Breast epithelium (tissue), 4 donors: ENCODE measurements at regions not wholly inside any gene's neighbourhood (a gene's known extent, or its start where the extent isn't known, plus 50 kb on each side); places are given as distances from the start of the nearest gene placed in this dataset.
"Not testable (repeated sequence)": the region's sequence is repeated elsewhere in the genome, so short reads cannot be mapped to it uniquely, and the experiment has no call there.

ENCODE experiments used
- DNase-seq, 2 donors: peaks; one replicate each; pipeline ENCODE4 v3.0.0-alpha.2; 2019; ENCODE audit warnings: low spot score in 2 of 2
- H3K27ac ChIP-seq, 2 donors: fragments of 200-600 bp; sonication (generic) in 1 of 2; one replicate each; pipeline ENCODE4 v1.5.1; 2016 to 2019; ENCODE audit warnings: mild to moderate bottlenecking in 1 of 2
- H3K27me3 ChIP-seq, 2 donors: fragments of 200-600 bp; sonication (generic) in 1 of 2; one replicate each; pipeline versions ENCODE4 v1.5.1 to v1.6.0; 2017 to 2019; ENCODE audit warnings: control low read depth in 1 of 2, mild to moderate bottlenecking in 1 of 2
- H3K36me3 ChIP-seq: fragments of 200-600 bp; one replicate; pipeline ENCODE4 v1.5.1; 2019
- H3K4me1 ChIP-seq, 2 donors: fragments of 200-600 bp; sonication (generic); one replicate each; pipeline ENCODE4 v1.5.1; 2016 to 2019; ENCODE audit warnings: control low read depth in 1 of 2
- H3K4me3 ChIP-seq, 3 donors: fragments of 200-600 bp; sonication (generic); 1 replicate in 2 of 3; 2 replicates in 1 of 3; pipeline ENCODE4 v1.5.1; 2016 to 2019; ENCODE audit warnings: mild to moderate bottlenecking in 3 of 3, moderate library complexity in 2 of 3
- H3K9me3 ChIP-seq, 2 donors: fragments of 200-600 bp; sonication (generic) in 1 of 2; one replicate each; pipeline ENCODE4 v1.5.1; 2016 to 2019; ENCODE audit warnings: control low read depth in 1 of 2
- CTCF ChIP-seq, 3 donors: fragments of 450-650 bp; IDR thresholded peaks; one replicate each; pipeline ENCODE4 v1.5.1; 2016 to 2017; ENCODE audit warnings: antibody characterized with exemption in 3 of 3, mild to moderate bottlenecking in 3 of 3, moderate library complexity in 3 of 3
- POLR2A ChIP-seq: fragments of 450-650 bp; IDR thresholded peaks from one replicate; pipeline ENCODE4 v1.6.1; 2016; ENCODE audit warnings: antibody characterized with exemption, mild to moderate bottlenecking, moderate library complexity
- POLR2AphosphoS5 ChIP-seq, 3 donors: sonication (generic); formaldehyde crosslinking; IDR thresholded peaks; one replicate each; pipeline ENCODE4 v1.6.1; 2017; ENCODE audit warnings: antibody characterized with exemption in 3 of 3
- intact Hi-C: fragments of 100-400 bp; cut with DNase I; formaldehyde crosslinking; loops from one replicate; pipeline ENCODE4 v1.15.1; 2023; ENCODE audit warnings: low total_unique reads

- no peaks in the 10 kb centered on the region for H3K36me3 ChIP-seq
- H3K4me1 ChIP-seq = no peaks in the 10 kb centered on the region
- TF ChIP-seq POLR2AphosphoS5 (IDR thresholded peaks at IDR 0.05) (no peak), CTCF (IDR thresholded peaks at IDR 0.05) (no peak), POLR2A (no peak)
- no peak for DNase-seq
- no peak overlapping the region for H3K27ac ChIP-seq
- H3K9me3 ChIP-seq = peaks cover 0 to 7% of the 10 kb centered on the region in 2 donors
- intact Hi-C loops = no loop called here
- no peaks in the 10 kb centered on the region for H3K27me3 ChIP-seq
- no peak overlapping the region for H3K4me3 ChIP-seq
These were observed 598.8 kb downstream of the C12orf50 start for GRCh38 chr12:87430444-87430843.

- Histone ChIP-seq H3K27ac (peak overlapping the region in 1 of 2 donors; percentile 6), H3K9me3 (peaks cover 0 to 7% of the 10 kb centered on the region in 2 donors), H3K27me3 (no peaks in the 10 kb centered on the region), H3K4me3 (no peak overlapping the region), H3K4me1 (no peaks in the 10 kb centered on the region), H3K36me3 (no peaks in the 10 kb centered on the region)
- intact Hi-C loops = no loop called here
- DNase-seq = no peak
- no peak for TF ChIP-seq CTCF (IDR thresholded peaks at IDR 0.05)
- TF ChIP-seq POLR2AphosphoS5 (IDR thresholded peaks at IDR 0.05) = no peak
- no peak for TF ChIP-seq POLR2A
These were observed 600.4 kb downstream of the C12orf50 start for GRCh38 chr12:87428701-87429277.

GRCh38 chr12:87427770-87428169, 601.4 kb downstream of the C12orf50 start:
- H3K27me3 ChIP-seq = no peaks in the 10 kb centered on the region
- no peak for DNase-seq
- peaks cover 0 to 7% of the 10 kb centered on the region in 2 donors for H3K9me3 ChIP-seq
- no peaks in the 10 kb centered on the region for H3K4me1 ChIP-seq
- no peak overlapping the region for H3K4me3 ChIP-seq
- TF ChIP-seq CTCF (IDR thresholded peaks at IDR 0.05) (no peak), POLR2A (no peak), POLR2AphosphoS5 (IDR thresholded peaks at IDR 0.05) (no peak)
- no peaks in the 10 kb centered on the region for H3K36me3 ChIP-seq
- intact Hi-C loops = no loop called here
- H3K27ac ChIP-seq = no peak overlapping the region

GRCh38 chr12:87425942-87426554, 603.2 kb downstream of the C12orf50 start:
- TF ChIP-seq POLR2AphosphoS5 (IDR thresholded peaks at IDR 0.05) (no peak), POLR2A (no peak), CTCF (IDR thresholded peaks at IDR 0.05) (no peak)

GRCh38 chr12:87421233-87421632, 608.0 kb downstream of the C12orf50 start:
- H3K36me3 ChIP-seq, intact Hi-C loops, H3K27me3 ChIP-seq, H3K9me3 ChIP-seq, H3K27ac ChIP-seq, H3K4me3 ChIP-seq, DNase-seq, H3K4me1 ChIP-seq: not testable (repeated sequence)

More at GRCh38 chr12:87425942-87426554, 603.2 kb downstream of the C12orf50 start:
- H3K27ac ChIP-seq = no peak overlapping the region
- no peaks in the 10 kb centered on the region for H3K36me3 ChIP-seq
- peaks cover 0 to 7% of the 10 kb centered on the region in 2 donors for H3K9me3 ChIP-seq
- intact Hi-C loops = no loop called here
- no peak for DNase-seq
- no peak overlapping the region for H3K4me3 ChIP-seq
- H3K27me3 ChIP-seq = no peaks in the 10 kb centered on the region
- no peaks in the 10 kb centered on the region for H3K4me1 ChIP-seq
